ENCODE measurements at regions not wholly inside any gene's neighbourhood (a gene's known extent, or its start where the extent isn't known, plus 50 kb on each side); places are given as distances from the start of the nearest gene placed in this dataset.

DNA sequence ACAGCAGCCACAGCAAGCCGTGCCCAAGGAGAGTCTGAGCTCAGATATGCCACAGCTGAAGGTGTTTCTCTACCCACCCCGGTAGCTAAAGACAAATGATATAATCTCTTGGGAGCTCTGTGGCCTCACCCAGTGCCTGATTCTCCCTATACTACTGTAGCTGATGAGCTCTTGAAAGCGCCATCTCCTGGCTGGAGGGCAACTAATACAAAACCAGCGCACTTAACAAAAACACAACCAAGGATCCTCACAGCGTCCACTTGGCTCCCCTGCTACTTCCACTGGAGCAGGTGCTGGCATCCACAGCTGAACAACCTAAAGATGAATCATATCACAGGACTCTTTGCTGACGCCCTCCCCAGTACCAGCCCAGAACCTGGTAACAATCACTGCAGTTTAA, 1212.0 kb downstream of the PCDH17 start:
- Mint-ChIP-seq H3K27me3 (ENCODE audit: unreplicated experiment) (no peaks in the 10 kb centered on the region), H3K36me3 (ENCODE audit: low read depth, unreplicated experiment) (no peaks in the 10 kb centered on the region), H3K27ac (ENCODE audit: unreplicated experiment) (no peak overlapping the region), H3K9me3 (ENCODE audit: unreplicated experiment) (no peaks in the 10 kb centered on the region), H3K4me1 (ENCODE audit: unreplicated experiment) (no peaks in the 10 kb centered on the region), H3K4me3 (ENCODE audit: unreplicated experiment) (no peak overlapping the region)
- DNase-seq (ENCODE audit: low spot score) = no peak
- TF ChIP-seq, protein P1, sequence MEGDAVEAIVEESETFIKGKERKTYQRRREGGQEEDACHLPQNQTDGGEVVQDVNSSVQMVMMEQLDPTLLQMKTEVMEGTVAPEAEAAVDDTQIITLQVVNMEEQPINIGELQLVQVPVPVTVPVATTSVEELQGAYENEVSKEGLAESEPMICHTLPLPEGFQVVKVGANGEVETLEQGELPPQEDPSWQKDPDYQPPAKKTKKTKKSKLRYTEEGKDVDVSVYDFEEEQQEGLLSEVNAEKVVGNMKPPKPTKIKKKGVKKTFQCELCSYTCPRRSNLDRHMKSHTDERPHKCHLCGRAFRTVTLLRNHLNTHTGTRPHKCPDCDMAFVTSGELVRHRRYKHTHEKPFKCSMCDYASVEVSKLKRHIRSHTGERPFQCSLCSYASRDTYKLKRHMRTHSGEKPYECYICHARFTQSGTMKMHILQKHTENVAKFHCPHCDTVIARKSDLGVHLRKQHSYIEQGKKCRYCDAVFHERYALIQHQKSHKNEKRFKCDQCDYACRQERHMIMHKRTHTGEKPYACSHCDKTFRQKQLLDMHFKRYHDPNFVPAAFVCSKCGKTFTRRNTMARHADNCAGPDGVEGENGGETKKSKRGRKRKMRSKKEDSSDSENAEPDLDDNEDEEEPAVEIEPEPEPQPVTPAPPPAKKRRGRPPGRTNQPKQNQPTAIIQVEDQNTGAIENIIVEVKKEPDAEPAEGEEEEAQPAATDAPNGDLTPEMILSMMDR (IDR thresholded peaks at IDR 0.05; ENCODE audit: unreplicated experiment) = no peak

DNA sequence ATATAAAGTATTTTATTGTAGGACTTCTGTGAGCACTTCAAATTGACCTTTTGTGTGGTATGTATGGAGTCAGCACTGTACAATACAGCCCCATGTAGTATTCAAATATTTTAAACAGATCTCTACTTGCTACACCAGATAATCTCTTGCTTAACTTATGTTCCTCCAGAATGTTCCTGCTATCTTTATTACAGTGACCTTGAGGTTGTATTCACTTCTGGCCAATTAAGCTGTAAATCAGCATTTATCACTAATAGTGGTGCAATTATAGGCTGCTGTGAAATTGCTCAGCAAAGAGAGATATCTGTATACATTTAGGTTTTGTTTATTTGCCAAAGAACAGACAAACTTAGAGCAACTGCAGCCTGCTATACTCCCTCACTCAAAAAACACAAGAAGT, 1218.6 kb downstream of the PCDH17 start:
- Mint-ChIP-seq H3K27me3 (ENCODE audit: unreplicated experiment) (no peaks in the 10 kb centered on the region), H3K4me3 (ENCODE audit: unreplicated experiment) (no peak overlapping the region), H3K36me3 (ENCODE audit: low read depth, unreplicated experiment) (no peaks in the 10 kb centered on the region), H3K9me3 (ENCODE audit: unreplicated experiment) (no peaks in the 10 kb centered on the region), H3K27ac (ENCODE audit: unreplicated experiment) (no peak overlapping the region), H3K4me1 (ENCODE audit: unreplicated experiment) (no peaks in the 10 kb centered on the region)
- TF ChIP-seq, protein P1 (IDR thresholded peaks at IDR 0.05; ENCODE audit: unreplicated experiment) = no peak
- no peak for DNase-seq (ENCODE audit: low spot score)

DNA sequence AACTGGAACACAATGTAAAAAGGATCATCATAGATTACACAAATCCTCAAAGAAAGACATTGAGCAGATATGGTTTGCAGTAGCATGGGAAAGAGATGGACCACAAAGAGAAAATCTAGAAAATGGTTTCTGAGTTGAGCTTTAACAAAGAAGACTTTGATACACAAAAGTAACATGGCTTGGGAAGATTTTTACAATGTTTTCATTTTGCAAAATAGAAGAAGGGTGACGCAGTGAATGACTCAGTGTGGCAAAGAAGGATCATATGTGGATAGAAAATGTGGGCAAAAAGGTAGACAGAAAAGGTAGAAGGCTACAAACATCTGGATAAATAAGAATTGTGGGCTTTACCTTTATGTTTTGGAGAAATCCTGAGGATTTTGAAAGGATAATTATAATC, 1220.5 kb downstream of the PCDH17 start:
- no peak for DNase-seq (ENCODE audit: low spot score)
- H3K27ac Mint-ChIP-seq (ENCODE audit: unreplicated experiment) = no peak overlapping the region
- TF ChIP-seq, protein P1 (IDR thresholded peaks at IDR 0.05; ENCODE audit: unreplicated experiment) = no peak
- no peak overlapping the region for H3K4me3 Mint-ChIP-seq (ENCODE audit: unreplicated experiment)
- H3K27me3 Mint-ChIP-seq (ENCODE audit: unreplicated experiment) = no peaks in the 10 kb centered on the region
- H3K4me1 Mint-ChIP-seq (ENCODE audit: unreplicated experiment) = no peaks in the 10 kb centered on the region
- no peaks in the 10 kb centered on the region for H3K36me3 Mint-ChIP-seq (ENCODE audit: low read depth, unreplicated experiment)
- H3K9me3 Mint-ChIP-seq (ENCODE audit: unreplicated experiment) = no peaks in the 10 kb centered on the region

DNA sequence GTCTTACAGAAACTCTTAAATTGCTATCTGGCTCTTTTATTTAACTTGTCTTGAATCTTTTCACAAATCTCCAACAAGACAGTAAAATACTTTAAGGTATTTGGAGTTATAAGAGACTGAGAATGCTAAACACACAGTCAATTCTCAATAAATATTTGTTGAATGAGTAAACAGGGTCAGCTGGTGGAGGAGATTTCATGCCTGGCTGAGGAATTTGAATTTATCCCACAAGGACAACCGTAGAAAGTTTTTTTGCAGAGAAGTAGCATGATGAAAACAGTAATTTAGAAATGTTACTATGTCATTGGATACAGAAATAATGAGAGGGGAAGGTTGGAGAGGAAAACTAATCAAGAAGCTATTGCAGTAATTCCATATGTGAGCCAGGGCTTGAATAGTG, 1223.7 kb downstream of the PCDH17 start:
- TF ChIP-seq, protein P1 (IDR thresholded peaks at IDR 0.05; ENCODE audit: unreplicated experiment) = no peak
- no peak for DNase-seq (ENCODE audit: low spot score)
- no peaks in the 10 kb centered on the region for H3K4me1 Mint-ChIP-seq (ENCODE audit: unreplicated experiment)
- no peaks in the 10 kb centered on the region for H3K36me3 Mint-ChIP-seq (ENCODE audit: low read depth, unreplicated experiment)
- no peaks in the 10 kb centered on the region for H3K9me3 Mint-ChIP-seq (ENCODE audit: unreplicated experiment)
- peaks cover 3% of the 10 kb centered on the region for H3K27me3 Mint-ChIP-seq (ENCODE audit: unreplicated experiment)
- H3K4me3 Mint-ChIP-seq (ENCODE audit: unreplicated experiment) = no peak overlapping the region
- H3K27ac Mint-ChIP-seq (ENCODE audit: unreplicated experiment) = no peak overlapping the region

DNA sequence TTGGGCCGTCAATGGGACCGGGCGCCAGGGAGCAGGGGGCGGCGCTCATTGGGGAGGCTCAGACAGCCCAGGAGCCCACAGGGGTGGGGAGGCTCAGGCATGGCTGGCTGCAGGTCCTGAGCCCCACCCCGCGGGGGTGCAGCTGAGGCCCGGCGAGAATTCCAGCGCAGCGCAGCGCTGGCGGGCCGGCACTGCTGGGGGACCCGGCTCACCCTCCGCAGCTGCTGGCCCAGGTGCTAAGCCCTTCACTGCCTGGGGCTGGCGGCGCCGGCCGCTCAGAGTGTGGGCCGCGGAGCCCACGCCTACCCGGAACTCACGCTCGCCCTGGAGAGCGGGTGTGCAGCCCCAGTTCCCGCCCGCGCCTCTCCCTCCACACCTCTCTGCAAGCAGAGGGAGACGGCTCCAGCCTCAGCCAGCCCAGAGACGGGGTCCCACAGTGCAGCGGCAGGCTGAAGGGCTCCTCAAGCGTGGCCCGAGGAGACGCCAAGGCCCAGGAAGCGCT, 1227.4 kb downstream of the PCDH17 start:
- Mint-ChIP-seq H3K36me3 (ENCODE audit: low read depth, unreplicated experiment) (no peaks in the 10 kb centered on the region), H3K27me3 (ENCODE audit: unreplicated experiment) (peaks cover 6% of the 10 kb centered on the region)

More for the DNA sequence above, 1227.4 kb downstream of the PCDH17 start:
- no peak for DNase-seq (ENCODE audit: low spot score)
- H3K4me1 Mint-ChIP-seq (ENCODE audit: unreplicated experiment) = no peaks in the 10 kb centered on the region
- no peak overlapping the region for H3K27ac Mint-ChIP-seq (ENCODE audit: unreplicated experiment)
- TF ChIP-seq, protein P1 (IDR thresholded peaks at IDR 0.05; ENCODE audit: unreplicated experiment) = no peak
- no peak overlapping the region for H3K4me3 Mint-ChIP-seq (ENCODE audit: unreplicated experiment)
- no peaks in the 10 kb centered on the region for H3K9me3 Mint-ChIP-seq (ENCODE audit: unreplicated experiment)

Measured in endothelial cell (in vitro differentiated cells).